ENCODE measurements at regions not wholly inside any gene's neighbourhood (a gene's known extent, or its start where the extent isn't known, plus 50 kb on each side); places are given as distances from the start of the nearest gene placed in this dataset.

DNA sequence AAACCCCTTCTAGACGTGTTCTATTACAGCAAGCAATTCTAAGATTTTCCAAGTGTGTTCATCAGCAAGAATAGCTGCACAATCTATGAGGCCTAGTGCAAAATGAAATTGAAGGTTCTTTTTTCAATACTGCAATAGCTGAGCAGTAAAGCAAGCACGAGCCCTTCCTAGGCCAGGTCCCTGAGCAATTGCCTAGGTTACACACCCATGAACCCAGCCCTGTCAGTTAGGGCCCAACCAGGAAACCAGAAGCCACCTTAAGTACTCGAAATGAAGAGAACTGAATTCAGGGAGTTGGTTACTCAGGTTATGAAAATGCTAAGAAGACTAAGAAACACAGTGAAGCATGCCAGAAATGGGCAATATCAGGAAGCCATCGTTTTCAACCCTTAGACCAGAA, 52.0 kb upstream of the VWC2 start:
- TF ChIP-seq, protein P1, sequence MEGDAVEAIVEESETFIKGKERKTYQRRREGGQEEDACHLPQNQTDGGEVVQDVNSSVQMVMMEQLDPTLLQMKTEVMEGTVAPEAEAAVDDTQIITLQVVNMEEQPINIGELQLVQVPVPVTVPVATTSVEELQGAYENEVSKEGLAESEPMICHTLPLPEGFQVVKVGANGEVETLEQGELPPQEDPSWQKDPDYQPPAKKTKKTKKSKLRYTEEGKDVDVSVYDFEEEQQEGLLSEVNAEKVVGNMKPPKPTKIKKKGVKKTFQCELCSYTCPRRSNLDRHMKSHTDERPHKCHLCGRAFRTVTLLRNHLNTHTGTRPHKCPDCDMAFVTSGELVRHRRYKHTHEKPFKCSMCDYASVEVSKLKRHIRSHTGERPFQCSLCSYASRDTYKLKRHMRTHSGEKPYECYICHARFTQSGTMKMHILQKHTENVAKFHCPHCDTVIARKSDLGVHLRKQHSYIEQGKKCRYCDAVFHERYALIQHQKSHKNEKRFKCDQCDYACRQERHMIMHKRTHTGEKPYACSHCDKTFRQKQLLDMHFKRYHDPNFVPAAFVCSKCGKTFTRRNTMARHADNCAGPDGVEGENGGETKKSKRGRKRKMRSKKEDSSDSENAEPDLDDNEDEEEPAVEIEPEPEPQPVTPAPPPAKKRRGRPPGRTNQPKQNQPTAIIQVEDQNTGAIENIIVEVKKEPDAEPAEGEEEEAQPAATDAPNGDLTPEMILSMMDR (IDR thresholded peaks at IDR 0.05; ENCODE audit: insufficient read depth, low read length, poor library complexity, severe bottlenecking), result no peak
- DNase-seq (ENCODE audit: low read depth), result no peak
- no peaks in the 10 kb centered on the region for H3K36me3 ChIP-seq (ENCODE audit: control insufficient read depth, insufficient read depth, low read length)
- no peaks in the 10 kb centered on the region for H3K27me3 ChIP-seq (ENCODE audit: control insufficient read depth, insufficient read depth, low read length)
- no peak overlapping the region for H3K4me3 ChIP-seq (ENCODE audit: low read depth, low read length)

Measured in kidney epithelial cell (primary cell).